Activated CD8-positive, alpha-beta memory T cell treated with anti-CD3 and anti-CD28 coated beads, Interleukin-2, amount 50 U/mL, for 24 hours (primary cell): ENCODE measurements at regions not wholly inside any gene's neighbourhood (a gene's known extent, or its start where the extent isn't known, plus 50 kb on each side); places are given as distances from the start of the nearest gene placed in this dataset.

ENCODE experiments used
- DNase-seq: peaks from one replicate; pipeline ENCODE4 v3.0.0-alpha.2; 2020; ENCODE audit errors: extremely low read depth

DNA sequence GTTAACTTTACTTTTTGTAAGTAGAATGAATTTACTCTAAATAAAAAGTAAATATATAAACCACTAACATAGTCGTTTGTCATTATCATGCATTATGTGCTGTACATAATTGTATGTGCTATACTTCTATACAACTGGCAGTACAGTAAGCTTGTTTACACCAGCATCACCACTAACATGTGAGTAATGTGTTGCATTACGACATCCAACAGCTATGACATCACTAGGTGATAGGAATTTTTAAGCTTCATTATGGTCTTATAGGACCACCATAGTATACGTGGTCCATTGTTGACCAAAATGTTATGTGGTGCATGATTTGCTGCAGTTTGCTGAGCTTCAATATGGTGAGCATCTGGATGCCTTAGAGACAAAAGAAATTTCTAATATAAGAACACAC is 819.1 kb upstream of the GRAMD2B start:
- DNase-seq, result no peak

GRCh38 chr5:125607018-125607417 is 816.2 kb upstream of the GRAMD2B start:
- no peak for DNase-seq

DNA sequence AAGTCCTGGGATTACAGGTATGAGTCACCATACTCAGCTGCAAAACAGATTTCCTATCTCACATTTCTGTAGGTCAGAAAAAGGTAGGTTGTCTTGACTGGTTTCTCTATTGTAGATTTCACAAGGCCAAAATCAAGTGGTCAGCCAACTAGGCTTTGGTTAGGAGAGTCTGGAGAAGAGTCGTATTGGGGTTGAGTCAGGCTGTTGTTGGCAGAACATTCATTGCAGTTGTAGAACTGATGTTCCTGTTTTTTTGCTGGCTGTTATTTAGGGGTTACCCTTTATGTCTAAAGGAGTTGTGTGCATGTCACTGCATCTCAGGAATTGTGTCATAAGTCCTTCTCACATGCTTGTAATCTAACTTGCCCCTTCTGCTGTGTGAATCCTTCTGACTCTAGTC is 814.2 kb upstream of the GRAMD2B start:
- no peak for DNase-seq

DNA sequence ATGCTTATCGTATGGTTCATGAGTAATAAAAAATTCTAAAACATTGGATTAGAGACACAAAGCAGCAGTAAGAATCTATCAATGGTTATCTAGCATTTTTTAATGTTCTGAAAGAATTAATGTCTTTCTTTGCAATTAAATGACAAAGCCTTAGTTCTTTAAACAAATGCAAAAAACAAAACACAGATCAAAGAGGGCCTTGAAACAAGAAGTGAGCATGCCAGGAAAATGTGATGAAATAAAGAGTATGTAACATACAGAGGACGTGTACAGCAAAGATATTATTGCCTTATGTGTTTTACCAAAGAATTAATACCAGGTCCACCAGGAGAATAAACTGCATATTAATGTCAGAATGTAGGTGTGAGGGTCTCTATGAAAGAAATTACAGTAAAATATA is 812.3 kb upstream of the GRAMD2B start:
- DNase-seq, result no peak

DNA sequence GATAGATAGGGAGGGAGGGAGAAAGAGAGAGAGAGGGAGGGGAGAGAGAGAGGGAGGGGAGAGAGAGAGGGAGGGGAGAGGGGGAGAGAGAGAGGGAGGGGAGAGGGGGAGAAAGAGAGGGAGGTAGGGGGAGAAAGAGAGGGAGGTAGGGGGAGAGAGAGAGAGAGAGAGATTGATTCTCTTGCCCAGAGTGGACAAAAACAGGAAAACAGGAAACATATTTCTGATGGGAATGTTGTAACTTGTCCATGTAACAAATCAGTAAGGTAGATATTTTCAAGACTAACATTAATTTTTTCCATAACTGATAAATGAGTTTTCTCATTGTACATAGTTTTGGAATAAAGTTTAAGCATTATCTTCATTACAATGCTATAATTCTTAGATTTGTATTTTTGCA is 811.7 kb upstream of the GRAMD2B start:
- DNase-seq, result no peak

DNA sequence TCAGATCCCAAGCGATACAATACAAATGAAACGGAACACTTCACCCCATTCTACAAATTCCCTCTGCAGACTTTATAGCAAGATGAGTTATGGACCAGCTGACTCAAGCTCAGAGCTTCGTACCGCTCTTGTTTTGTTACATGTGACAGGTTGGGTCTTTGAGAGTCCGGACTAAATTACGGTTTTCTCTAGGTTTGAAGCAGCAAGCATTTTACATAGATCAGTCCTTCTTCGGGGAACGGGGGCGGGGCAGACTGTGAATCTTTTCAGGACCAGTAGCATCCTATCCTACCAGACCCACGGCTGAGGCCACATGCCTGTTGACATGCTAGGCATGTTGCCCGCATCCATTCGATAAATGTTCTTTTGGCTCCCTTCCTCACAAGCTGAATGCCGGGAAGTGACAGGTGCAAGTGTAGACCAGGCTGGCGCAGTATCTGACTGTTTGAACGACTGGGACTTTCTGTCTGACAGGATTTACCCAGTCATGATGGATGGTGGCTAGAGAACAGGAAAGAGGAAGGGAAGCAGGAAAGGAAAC is 811.0 kb upstream of the GRAMD2B start:
- DNase-seq, result no peak

DNA sequence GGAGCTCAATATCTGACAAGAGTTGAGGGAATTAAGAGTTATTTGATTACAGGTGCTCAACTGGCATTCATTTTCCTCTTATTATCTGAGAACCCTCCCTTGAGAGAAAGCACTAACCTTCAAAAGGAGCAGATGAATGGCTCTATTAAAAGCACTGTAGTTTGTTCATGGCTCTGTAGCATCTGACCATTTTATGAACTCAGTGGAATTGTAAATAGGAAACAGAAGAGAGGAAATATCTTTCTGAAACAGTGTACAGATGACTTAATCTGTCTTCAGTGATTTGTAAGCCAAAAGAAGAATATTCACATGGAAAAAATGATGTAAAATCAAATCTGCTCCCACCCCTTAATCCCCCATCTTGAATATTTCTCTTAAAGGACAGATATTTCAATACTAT is 810.4 kb upstream of the GRAMD2B start:
- no peak for DNase-seq

GRCh38 chr5:125630237-125630636 is 793.0 kb upstream of the GRAMD2B start:
- DNase-seq, result no peak

- DNase-seq, result no peak
Measured at GRCh38 chr5:125633523-125633922, 789.7 kb upstream of the GRAMD2B start.

DNA sequence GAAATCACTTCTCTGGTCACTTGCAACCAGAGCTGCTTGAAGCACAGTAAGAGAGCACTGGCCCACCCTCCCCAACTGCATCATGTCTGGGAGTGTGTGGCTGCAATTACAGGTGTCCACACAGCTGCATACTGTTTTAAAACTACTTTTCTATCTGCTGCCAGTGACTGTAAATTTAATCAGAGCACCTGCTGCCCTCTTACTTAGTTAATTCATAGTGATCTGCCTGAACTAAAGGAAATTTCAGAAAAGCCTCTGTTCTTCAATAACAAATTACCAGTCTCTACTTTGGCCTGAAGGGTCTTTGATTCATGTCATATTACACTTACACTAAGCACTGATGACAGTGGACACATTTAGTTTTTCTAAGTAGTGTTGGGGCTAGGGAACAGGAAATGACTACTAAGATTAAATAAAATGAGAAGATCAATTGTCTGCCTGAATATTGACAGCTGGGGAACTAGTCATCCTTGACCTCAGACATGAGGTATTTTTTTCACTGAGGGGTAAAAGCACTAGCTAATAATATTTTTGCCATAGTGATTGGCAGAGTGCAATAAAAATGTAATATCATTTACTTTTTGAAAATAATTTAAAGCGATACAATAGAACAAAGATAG is 788.9 kb upstream of the GRAMD2B start:
- DNase-seq, result no peak

- no peak for DNase-seq
Measured at GRCh38 chr5:125639858-125640257, 783.4 kb upstream of the GRAMD2B start.

DNA sequence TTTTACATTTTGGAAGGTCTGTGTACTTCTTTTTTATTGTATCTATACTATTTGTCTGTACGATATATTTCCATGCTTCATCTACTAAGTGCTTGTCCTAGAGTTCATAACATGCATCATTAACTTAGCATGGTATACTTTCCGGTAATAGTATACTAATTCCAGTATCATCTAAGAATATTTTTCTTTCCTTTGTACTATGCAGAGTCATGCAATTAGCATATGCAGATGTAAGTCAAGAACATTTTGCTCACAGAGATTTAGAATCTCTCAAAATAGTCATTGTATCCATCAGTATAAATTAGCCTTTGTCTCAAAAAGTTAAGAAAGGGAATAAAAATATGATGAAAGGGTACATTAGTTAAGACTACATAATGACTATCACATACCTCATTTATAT is 770.4 kb upstream of the GRAMD2B start:
- no peak for DNase-seq

- DNase-seq, result no peak
Measured at GRCh38 chr5:125654392-125654791, 768.8 kb upstream of the GRAMD2B start.

GRCh38 chr5:125655156-125655555 is 768.1 kb upstream of the GRAMD2B start:
- DNase-seq, result no peak

DNA sequence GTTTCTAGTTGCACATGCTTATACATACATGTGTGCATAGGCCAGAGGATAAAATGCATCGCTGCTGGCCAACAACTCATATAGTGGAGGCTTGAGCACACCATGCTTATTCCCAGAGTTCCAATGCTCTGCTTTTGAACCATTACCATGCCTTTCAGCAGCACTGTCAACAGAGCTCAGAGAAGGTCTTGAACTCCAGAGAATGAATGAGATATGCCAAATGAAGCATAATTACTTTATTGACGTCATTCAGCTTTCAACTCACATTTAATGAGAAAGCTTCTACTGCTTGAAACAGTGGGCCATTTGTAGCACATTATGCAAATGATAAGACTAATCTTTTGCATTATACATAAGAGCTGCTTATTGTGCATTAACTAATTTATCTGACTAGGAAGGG is 765.3 kb upstream of the GRAMD2B start:
- no peak for DNase-seq

- no peak for DNase-seq
Measured at GRCh38 chr5:125659316-125660023, 763.7 kb upstream of the GRAMD2B start.

DNA sequence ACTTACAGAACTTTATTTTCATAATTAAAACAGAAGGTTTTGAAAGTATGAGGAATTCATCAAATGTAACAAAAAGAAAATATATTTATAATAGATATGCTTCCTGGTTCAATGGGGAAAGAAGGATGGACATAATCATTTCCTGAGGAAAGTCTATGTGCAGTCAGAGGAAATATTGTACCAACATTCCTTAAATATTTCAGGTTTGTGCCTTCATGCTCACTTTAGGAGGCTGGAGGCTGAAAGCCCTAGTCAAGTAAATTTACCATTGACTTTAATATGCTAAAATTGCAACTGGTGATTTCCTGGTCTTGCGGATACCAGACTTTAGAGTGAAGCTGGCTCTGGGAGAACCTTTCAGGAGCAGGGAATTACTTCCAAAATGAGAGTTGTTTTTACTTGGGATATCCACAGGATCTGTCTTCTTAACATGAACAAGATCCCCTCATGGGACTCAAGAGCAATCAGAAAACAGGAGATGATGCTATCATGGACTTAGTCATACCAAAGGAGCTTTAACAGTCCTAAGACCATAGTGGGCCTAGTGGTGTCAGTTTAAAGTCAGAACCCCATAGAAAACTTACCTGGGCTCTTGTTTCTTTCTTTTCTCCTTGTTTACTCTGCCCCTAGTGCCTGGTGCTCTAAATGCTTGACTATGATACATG is 762.8 kb upstream of the GRAMD2B start:
- DNase-seq, result no peak

GRCh38 chr5:125661584-125661983 is 761.6 kb upstream of the GRAMD2B start:
- DNase-seq, result no peak

- no peak for DNase-seq
Measured at GRCh38 chr5:125668884-125669283, 754.3 kb upstream of the GRAMD2B start.

DNA sequence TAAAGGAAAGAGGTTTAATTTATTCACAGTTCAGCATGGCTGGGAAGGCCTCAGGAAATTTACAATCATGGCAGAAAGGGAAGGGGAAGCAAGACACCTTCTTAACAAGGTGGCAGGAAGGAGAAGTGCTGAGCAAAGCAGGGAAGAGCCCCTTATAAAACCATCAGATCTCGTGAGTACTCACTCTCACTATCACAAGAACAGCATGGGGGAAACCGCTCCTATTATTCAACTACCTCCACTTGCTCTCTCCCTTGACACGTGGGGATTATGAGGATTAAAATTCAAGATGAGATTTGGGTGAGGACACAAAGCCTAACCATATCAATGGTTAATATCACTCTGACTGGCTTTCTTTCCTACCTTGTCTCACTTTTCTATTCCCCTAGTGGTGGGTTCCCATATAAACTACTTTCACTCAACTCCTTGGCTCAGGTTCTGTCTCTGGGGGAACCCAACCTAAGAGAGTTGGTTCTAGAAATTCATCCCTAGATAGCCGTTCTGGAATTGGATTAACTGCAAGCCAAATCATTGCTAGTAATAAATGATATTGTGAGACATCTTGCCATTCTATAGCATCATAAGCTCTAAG is 749.8 kb upstream of the GRAMD2B start:
- DNase-seq, result no peak

GRCh38 chr5:125679522-125679921 is 743.7 kb upstream of the GRAMD2B start:
- no peak for DNase-seq

GRCh38 chr5:125683669-125684068 is 739.5 kb upstream of the GRAMD2B start:
- no peak for DNase-seq

DNA sequence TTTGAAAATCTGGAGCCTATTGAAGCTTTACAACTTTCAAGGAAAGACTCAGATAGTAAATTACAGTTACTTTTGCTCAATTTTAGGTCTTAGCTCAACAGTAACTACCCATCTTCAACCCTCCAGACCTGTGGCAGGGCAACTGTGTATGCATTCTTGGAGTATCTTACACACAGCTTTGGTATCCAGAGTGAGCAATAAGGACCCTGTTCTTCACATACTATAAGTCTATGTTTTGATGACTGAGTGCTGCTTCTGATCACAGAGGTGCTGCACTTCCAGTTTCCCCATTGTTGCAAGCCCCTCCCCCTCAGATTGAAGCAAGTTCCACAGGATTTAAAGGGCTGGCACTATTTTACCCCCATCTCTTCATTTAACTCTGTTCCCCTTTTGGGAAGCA is 737.4 kb upstream of the GRAMD2B start:
- no peak for DNase-seq
